Left lobe of liver (tissue), 2 donors: ENCODE measurements at regions not wholly inside any gene's neighbourhood (a gene's known extent, or its start where the extent isn't known, plus 50 kb on each side); places are given as distances from the start of the nearest gene placed in this dataset.
A peak's percentile ranks its signal among the peaks of the same experiment; 100 is the strongest.

Experiments
- ATAC-seq: fragments of 200-7000 bp; cut with Tn5 transposase; one replicate; pipeline ENCODE4 v1.9.1; 2020; ENCODE audit warnings: mild to moderate bottlenecking, moderate library complexity
- DNase-seq: peaks from one replicate; pipeline ENCODE4 v3.0.0-alpha.2; 2020; ENCODE audit warnings: low spot score
- donor health status: DM: no; HTN: no; CAD: no; lungs with moderate emphysema.
- donor health status: DM: no; HTN: yes; CAD: no.

GRCh38 chr1:229210844-229211243 is 60.1 kb upstream of the RAB4A start:
- ATAC-seq = no peak
- no peak for DNase-seq

DNA sequence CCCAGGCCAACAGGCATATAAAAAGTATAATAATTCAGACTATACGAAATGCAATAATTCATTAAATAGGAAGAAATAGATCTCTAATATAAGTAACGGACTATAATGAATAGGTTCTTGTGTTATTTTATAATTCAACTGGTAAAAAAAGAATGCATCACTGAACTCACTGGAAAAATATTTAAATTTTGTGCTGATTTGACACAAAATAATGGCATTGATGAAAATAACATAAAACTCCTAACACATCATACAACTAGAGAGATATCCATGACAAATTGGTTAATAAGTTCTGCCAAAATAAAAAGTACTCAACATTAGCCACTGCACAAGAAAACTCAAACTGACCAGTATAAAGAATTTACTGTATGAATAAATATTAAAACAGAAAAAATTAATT is 57.1 kb upstream of the RAB4A start:
- no peak for ATAC-seq
- no peak for DNase-seq

DNA sequence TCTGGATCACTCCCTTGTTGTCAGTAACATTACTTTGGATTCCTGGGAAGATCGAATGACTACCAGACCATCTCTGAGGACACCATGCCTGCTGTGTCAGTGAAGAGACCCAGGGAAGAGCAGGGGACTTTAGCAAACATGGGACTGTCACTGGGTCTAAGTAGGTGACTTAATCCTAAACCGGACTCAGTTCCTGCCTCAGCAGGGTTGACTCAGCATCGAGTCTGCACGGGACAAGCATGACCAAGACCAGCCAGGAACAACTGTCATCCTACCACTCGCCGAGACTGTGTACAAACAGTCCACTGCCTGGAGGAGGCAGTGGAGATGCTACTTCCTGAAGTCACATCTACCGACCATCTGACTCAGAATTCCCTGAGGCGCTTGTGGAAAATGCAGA is 53.2 kb upstream of the RAB4A start:
- no peak for ATAC-seq
- no peak for DNase-seq

- DNase-seq = no peak
- ATAC-seq = no peak
These were observed 52.3 kb upstream of the RAB4A start for GRCh38 chr1:229218612-229219025.

DNA sequence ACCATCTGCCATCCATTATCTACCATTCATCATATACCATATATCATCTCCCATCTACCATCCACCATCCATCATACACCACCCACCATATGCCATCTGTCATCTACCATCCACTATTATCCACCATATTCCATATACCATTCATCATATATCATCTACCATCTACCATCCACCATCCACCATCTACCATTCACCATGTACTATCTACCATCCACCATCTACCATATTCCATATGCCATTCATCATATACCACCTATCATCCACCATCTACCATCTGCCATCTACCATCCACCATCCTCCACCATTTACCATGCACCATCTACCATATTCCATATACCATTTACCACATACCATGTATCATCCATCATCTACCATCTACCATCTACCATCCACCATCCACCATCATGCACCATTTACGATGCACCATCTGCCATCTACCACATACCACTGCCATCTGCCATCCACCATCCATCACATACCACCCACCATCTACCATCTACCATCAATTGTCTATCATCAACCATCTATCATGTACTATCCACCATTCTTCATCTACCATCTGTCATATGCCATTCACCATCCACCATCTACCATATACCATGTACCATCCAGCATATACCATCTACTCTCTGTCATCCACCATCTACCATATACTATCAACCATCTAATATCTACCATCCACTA is 50.6 kb upstream of the RAB4A start:
- DNase-seq = no peak
- ATAC-seq = no peak

DNA sequence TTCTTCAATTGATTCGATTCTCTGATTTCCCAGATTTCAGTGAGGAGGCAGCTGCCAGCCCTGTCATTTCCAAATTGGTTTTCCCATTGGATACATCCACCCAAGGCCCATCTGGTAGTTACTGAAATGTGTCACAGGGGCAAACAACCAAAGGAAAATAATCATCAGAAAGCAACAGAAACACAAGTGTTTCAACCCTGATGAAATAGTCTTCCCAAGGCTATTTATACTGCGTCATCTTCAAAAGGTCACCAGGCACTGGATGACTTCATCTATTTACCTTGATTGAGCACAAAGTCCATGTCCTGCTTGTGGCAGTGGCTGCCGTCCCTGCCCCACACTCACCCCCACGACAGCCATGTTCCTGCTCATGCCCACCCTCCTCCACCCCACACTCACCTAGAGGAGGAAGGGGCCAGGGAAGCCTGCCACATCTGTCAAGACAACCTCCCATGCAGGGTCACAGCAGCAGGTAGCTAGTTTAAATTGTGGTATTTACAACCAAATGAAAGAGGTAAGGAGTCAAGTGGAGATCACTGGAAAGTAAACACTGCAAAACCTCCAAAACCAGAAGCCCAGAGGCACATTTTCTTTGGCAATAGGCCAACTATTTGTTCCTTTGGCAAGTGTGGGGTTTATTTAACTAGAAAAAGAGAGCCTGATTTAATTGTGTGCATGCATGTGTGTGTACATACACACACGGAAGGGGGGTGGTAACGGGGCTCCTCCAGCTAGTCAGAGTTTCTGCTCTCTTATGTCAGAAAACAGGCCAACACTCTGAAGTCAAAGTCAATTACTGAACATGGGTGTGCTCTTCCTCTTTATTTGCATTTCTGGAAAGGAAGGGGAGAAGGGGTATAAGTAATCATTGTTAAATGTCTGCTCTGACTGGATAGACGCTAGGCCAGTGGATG is 49.5 kb upstream of the RAB4A start:
- ATAC-seq (peak; percentile 82), DNase-seq (peak; percentile 85)
